ENCODE measurements at regions not wholly inside any gene's neighbourhood (a gene's known extent, or its start where the extent isn't known, plus 50 kb on each side); places are given as distances from the start of the nearest gene placed in this dataset.
A peak's percentile ranks its signal among the peaks of the same experiment; 100 is the strongest.

GRCh38 chr3:180092889-180093288 is 56.2 kb upstream of the PEX5L start:
- DNase-seq = no peak

GRCh38 chr3:180093535-180093934 is 56.8 kb upstream of the PEX5L start:
- no peak for DNase-seq

GRCh38 chr3:180097626-180098025 is 60.9 kb upstream of the PEX5L start:
- no peak for DNase-seq

- DNase-seq = no peak
These were observed 65.4 kb upstream of the PEX5L start for GRCh38 chr3:180102134-180102533.

DNA sequence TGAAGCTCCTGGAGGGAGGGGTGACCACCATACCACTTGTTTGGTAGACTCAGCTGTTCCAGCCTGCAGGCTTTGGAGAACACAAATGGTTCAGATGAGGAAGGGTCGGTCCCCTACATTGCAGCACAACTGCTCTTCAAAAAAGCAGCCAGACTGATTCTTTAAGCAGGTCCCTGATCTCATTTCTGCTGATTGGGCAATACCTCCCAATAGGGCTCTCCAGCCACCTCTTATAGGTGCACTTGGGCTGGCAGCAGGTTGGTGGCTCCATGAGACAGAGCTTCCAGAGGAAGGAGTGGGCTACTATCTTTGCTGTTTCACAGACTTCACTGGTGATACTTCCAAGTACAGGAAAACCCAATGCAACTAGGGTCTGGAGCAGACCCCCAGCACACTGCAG is 65.9 kb upstream of the PEX5L start:
- no peak for DNase-seq

DNA sequence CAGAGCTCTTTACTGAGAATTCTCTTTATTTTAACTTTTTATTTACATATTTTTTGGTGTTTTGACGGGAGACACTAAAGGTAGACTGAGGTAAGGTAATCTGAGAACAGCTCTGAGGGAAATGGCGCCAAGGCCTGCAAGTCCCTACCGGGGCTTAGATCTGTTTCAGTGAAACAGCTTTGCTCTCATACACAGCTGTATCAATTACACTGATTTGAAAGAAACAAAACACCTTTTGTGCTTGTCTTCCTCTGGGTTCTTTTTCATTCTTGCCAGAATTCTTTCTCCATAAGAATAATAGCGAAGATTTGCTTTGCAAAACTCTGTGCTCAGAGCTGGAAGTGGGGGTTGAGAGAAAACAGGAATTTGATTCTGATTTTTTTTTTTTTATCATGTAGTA is 79.5 kb upstream of the PEX5L start:
- no peak for DNase-seq

- no peak for DNase-seq
These were observed 79.9 kb upstream of the PEX5L start for GRCh38 chr3:180116658-180117057.

GRCh38 chr3:180117381-180118163 is 80.8 kb upstream of the PEX5L start:
- no peak for DNase-seq

GRCh38 chr3:180119567-180119966 is 82.8 kb upstream of the PEX5L start:
- DNase-seq = no peak

GRCh38 chr3:180123928-180124327 is 87.2 kb upstream of the PEX5L start:
- no peak for DNase-seq

GRCh38 chr3:180131169-180131568 is 94.4 kb upstream of the PEX5L start:
- DNase-seq = no peak

- no peak for DNase-seq
These were observed 98.4 kb upstream of the PEX5L start for GRCh38 chr3:180135101-180135500.

- DNase-seq = no peak
These were observed 102.1 kb upstream of the PEX5L start for GRCh38 chr3:180138871-180139270.

DNA sequence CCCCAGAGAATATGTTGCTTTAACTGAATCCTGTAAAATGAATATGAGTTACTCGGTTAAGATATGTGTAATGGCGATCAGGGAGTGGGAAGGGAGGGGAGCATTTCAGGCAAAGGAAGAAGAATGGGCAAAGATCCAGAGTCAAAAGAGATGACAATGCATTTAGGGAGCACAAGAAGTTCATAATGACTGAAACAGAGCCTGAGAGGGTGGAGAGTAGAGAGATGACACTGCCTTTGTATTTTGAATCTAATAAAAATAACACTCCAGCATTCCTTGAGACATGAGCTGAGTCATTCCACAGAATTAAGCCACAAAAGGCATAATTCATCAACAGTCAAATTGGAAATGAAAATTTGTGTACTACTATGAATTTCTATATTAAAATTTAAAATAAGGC is 105.3 kb upstream of the PEX5L start:
- no peak for DNase-seq

- no peak for DNase-seq
These were observed 105.7 kb upstream of the PEX5L start for GRCh38 chr3:180142472-180142871.

DNA sequence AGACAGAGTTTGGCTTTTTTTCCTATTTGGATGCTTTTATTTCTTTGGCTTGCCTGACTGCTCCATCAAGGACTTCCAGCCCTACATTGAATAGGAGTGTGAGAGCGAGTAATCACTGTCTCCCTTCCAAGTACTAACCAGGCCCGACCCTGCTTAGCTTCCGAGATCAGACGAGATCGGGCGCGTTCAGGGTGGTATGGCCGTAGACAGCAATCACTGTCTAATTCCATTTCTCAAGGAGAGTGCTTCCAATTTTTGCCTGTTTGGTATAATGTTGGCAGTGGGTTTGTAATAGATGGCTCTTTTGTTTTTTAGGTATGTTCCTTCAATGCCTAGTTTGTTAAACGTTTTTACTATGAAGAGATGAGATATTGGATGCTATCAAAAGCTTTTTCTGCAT is 125.0 kb upstream of the PEX5L start:
- no peak for DNase-seq

DNA sequence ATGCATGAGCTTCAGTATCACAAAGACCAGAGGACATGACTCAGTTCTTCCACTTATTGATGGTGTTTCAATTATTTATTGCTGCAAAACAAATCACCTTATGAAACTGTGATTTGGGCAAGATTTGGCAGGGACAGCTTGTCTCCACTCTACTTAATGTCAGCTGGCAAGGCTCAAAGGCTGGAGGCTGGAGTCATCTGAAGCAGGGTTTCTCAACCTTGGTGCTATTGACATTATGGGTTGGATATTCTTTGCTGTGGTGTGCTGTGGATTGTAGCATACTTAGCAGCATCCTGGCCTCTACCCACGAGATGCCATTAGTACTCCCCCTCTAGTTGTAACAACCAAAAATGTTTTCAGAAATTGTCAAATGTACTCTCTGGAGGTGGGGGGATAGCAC is 138.8 kb upstream of the PEX5L start:
- DNase-seq = no peak

GRCh38 chr3:180176059-180176458 is 139.3 kb upstream of the PEX5L start:
- DNase-seq = no peak

DNA sequence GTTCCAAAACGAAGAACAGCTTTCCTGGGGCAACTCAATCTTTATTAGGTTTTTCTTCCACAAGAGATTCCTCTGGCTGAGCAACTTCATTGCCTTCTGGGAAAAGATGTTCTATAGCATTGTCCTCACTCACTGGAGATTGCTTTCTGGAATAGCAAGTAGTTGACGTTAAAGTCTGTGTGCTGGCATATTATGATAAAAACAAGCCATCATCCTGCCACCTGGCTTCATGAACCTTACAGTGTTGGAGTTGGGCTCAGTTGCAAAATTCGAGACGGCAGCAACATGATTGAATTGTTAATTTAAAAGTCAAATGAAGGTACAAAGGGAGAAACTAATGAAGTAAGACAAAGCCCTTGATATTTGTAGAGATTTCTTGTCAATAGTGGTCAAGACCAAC is 140.5 kb upstream of the PEX5L start:
- no peak for DNase-seq

- DNase-seq = no peak
These were observed 142.8 kb upstream of the PEX5L start for GRCh38 chr3:180179562-180179961.

DNA sequence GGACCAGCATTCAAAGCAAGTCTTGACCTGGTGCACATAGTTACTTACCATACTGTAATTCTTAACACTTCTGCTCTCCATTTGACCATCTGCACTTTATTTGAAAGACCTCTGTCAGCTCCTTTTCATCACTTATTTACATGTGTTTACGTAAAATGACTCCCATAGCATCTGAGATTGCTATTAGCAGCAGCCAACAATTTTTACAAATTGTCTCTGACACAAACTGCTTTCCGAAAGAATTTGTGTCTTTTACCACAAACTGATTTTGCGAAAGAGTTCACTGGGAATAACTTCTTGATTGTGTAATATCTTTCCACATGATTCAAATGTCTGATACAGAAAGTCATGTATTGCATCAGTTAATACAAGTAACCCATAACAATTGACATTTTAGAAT is 144.1 kb upstream of the PEX5L start:
- DNase-seq = no peak

- DNase-seq = no peak
These were observed 144.7 kb upstream of the PEX5L start for GRCh38 chr3:180181387-180181786.

DNA sequence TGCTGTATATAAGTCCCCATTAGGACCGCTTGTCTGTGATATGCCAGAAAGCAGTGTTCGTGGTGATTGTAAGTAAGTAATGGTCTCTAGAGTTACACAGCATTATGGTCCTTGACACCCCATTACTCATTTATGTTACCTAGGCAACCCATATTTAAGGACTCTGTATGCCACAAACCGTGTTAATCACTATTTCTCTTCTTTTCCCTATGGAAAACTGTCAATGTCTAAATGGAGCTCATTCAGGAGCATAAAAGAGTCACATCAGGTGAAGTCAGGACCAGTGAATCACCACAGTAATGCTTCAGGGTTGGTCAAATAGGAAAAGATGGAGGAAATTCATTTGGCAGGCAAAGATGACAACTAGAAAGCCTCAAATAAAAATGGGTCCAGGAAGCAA is 146.6 kb upstream of the PEX5L start:
- no peak for DNase-seq

- DNase-seq = peak in 1 of 3 donors; percentile 5
These were observed 148.1 kb upstream of the PEX5L start for GRCh38 chr3:180184816-180185215.

GRCh38 chr3:180185650-180186049 is 148.9 kb upstream of the PEX5L start:
- DNase-seq = no peak

Data from suppressor macrophage treated with lipopolysaccharide for 1 hour (primary cell).